HEK293 (cell line): ENCODE measurements at regions not wholly inside any gene's neighbourhood (a gene's known extent, or its start where the extent isn't known, plus 50 kb on each side); places are given as distances from the start of the nearest gene placed in this dataset.

Experiments used
- KLF16 ChIP-seq: fragments of 450-650 bp; formaldehyde crosslinking; IDR thresholded peaks from 2 replicates; pipeline ENCODE4 v1.5.1; 2017; ENCODE audit warnings: missing biosample characterization, missing genetic modification characterization
- KLF9 ChIP-seq: fragments of 450-650 bp; formaldehyde crosslinking; IDR thresholded peaks from 2 replicates; pipeline ENCODE4 v1.5.1; 2016; ENCODE audit warnings: missing biosample characterization, missing genetic modification characterization, low read depth
- RBAK ChIP-seq: fragments of 450-650 bp; formaldehyde crosslinking; IDR thresholded peaks from 2 replicates; pipeline ENCODE4 v1.5.1; 2016; ENCODE audit warnings: missing biosample characterization, missing genetic modification characterization
- ZNF140 ChIP-seq: fragments of 450-650 bp; formaldehyde crosslinking; IDR thresholded peaks from 2 replicates; pipeline ENCODE4 v1.5.1; 2016; ENCODE audit warnings: missing biosample characterization, missing genetic modification characterization
- ZNF211 ChIP-seq: fragments of 450-650 bp; formaldehyde crosslinking; IDR thresholded peaks from 2 replicates; pipeline ENCODE4 v1.5.1; 2016; ENCODE audit warnings: low read depth, missing biosample characterization, missing genetic modification characterization
- ZNF423 ChIP-seq: fragments of 450-650 bp; formaldehyde crosslinking; IDR thresholded peaks from 2 replicates; pipeline ENCODE4 v1.5.1; 2016; ENCODE audit warnings: missing biosample characterization, missing genetic modification characterization
- ZNF521 ChIP-seq: fragments of 450-650 bp; formaldehyde crosslinking; IDR thresholded peaks from 2 replicates; pipeline ENCODE4 v1.5.1; 2017; ENCODE audit warnings: missing biosample characterization, mild to moderate bottlenecking, missing genetic modification characterization
- ZNF585B ChIP-seq: fragments of 450-650 bp; formaldehyde crosslinking; IDR thresholded peaks from 2 replicates; pipeline ENCODE4 v1.5.1; 2016; ENCODE audit warnings: missing biosample characterization, missing genetic modification characterization
- TF ChIP-seq, protein P1 (sequence below): fragments of 450-650 bp; formaldehyde crosslinking; IDR thresholded peaks from 2 replicates; pipeline ENCODE4 v1.5.1; 2016; ENCODE audit warnings: missing biosample characterization, missing genetic modification characterization
- TF ChIP-seq, protein P2 (sequence below): fragments of 450-650 bp; formaldehyde crosslinking; IDR thresholded peaks from 2 replicates; pipeline ENCODE4 v1.5.1; 2016; ENCODE audit warnings: missing biosample characterization, missing genetic modification characterization
- TF ChIP-seq, protein P3 (sequence below): fragments of 450-650 bp; formaldehyde crosslinking; IDR thresholded peaks from 2 replicates; pipeline ENCODE4 v1.5.1; 2016; ENCODE audit warnings: missing biosample characterization, missing genetic modification characterization
- TF ChIP-seq, protein P4 (sequence below): sonication (generic); formaldehyde crosslinking; IDR thresholded peaks from 2 replicates; pipeline ENCODE4 v1.8.1; 2022; ENCODE audit warnings: mild to moderate bottlenecking, moderate library complexity, missing genetic modification reagents
- TF ChIP-seq, protein P5 (sequence below): fragments of 450-650 bp; formaldehyde crosslinking; IDR thresholded peaks from 2 replicates; pipeline ENCODE4 v1.5.1; 2016; ENCODE audit warnings: missing biosample characterization, missing genetic modification characterization

DNA sequence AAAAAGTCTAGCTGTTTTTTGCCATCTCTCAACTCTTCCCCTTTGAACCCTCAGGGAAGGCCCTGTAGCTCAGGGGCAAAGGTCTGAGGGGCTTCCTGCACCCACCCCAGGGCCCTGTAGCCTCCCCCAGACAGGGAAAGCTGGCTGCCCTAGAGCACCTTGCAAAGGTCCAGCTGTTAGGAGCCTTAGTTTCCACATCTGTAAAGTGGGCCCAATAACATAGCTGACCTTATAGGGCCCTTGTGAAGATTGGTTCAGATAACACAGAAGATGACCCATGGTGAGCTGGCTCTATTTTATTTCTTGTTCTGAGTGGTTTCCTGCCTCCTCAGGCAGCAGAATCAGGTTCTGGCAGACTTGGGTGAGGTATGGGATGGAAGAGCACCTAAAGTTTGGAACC lies 55.2 kb upstream of the SMAD6 start:
- TF ChIP-seq, protein P1, sequence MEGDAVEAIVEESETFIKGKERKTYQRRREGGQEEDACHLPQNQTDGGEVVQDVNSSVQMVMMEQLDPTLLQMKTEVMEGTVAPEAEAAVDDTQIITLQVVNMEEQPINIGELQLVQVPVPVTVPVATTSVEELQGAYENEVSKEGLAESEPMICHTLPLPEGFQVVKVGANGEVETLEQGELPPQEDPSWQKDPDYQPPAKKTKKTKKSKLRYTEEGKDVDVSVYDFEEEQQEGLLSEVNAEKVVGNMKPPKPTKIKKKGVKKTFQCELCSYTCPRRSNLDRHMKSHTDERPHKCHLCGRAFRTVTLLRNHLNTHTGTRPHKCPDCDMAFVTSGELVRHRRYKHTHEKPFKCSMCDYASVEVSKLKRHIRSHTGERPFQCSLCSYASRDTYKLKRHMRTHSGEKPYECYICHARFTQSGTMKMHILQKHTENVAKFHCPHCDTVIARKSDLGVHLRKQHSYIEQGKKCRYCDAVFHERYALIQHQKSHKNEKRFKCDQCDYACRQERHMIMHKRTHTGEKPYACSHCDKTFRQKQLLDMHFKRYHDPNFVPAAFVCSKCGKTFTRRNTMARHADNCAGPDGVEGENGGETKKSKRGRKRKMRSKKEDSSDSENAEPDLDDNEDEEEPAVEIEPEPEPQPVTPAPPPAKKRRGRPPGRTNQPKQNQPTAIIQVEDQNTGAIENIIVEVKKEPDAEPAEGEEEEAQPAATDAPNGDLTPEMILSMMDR (tag by site-specific recombination) = no peak
- TF ChIP-seq, protein P2, sequence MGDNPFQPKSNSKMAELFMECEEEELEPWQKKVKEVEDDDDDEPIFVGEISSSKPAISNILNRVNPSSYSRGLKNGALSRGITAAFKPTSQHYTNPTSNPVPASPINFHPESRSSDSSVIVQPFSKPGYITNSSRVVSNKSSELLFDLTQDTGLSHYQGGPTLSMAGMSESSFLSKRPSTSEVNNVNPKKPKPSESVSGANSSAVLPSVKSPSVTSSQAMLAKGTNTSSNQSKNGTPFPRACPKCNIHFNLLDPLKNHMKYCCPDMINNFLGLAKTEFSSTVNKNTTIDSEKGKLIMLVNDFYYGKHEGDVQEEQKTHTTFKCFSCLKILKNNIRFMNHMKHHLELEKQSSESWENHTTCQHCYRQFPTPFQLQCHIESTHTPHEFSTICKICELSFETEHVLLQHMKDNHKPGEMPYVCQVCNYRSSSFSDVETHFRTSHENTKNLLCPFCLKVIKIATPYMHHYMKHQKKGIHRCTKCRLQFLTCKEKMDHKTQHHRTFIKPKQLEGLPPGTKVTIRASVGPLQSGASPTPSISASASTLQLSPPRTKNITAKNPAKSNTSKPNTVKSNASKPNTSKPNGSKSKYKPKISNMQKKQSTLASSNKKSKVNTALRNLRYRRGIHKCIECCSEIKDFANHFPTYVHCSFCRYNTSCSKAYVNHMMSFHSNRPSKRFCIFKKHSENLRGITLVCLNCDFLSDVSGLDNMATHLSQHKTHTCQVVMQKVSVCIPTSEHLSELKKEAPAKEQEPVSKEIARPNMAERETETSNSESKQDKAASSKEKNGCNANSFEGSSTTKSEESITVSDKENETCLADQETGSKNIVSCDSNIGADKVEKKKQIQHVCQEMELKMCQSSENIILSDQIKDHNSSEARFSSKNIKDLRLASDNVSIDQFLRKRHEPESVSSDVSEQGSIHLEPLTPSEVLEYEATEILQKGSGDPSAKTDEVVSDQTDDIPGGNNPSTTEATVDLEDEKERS (tag by site-specific recombination) = no peak
- TF ChIP-seq RBAK (tag by site-specific recombination) (no peak), ZNF211 (no peak), KLF16 (tag by site-specific recombination) (no peak), ZNF140 (tag by site-specific recombination) (no peak), KLF9 (tag by site-specific recombination) (no peak), ZNF585B (tag by site-specific recombination) (no peak), ZNF423 (tag by site-specific recombination) (no peak), ZNF521 (tag by site-specific recombination) (no peak)
- TF ChIP-seq, protein P3, sequence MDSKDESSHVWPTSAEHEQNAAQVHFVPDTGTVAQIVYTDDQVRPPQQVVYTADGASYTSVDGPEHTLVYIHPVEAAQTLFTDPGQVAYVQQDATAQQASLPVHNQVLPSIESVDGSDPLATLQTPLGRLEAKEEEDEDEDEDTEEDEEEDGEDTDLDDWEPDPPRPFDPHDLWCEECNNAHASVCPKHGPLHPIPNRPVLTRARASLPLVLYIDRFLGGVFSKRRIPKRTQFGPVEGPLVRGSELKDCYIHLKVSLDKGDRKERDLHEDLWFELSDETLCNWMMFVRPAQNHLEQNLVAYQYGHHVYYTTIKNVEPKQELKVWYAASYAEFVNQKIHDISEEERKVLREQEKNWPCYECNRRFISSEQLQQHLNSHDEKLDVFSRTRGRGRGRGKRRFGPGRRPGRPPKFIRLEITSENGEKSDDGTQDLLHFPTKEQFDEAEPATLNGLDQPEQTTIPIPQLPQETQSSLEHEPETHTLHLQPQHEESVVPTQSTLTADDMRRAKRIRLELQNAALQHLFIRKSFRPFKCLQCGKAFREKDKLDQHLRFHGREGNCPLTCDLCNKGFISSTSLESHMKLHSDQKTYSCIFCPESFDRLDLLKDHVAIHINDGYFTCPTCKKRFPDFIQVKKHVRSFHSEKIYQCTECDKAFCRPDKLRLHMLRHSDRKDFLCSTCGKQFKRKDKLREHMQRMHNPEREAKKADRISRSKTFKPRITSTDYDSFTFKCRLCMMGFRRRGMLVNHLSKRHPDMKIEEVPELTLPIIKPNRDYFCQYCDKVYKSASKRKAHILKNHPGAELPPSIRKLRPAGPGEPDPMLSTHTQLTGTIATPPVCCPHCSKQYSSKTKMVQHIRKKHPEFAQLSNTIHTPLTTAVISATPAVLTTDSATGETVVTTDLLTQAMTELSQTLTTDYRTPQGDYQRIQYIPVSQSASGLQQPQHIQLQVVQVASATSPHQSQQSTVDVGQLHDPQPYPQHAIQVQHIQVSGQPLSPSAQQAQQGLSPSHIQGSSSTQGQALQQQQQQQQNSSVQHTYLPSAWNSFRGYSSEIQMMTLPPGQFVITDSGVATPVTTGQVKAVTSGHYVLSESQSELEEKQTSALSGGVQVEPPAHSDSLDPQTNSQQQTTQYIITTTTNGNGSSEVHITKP = no peak
- TF ChIP-seq, protein P4, sequence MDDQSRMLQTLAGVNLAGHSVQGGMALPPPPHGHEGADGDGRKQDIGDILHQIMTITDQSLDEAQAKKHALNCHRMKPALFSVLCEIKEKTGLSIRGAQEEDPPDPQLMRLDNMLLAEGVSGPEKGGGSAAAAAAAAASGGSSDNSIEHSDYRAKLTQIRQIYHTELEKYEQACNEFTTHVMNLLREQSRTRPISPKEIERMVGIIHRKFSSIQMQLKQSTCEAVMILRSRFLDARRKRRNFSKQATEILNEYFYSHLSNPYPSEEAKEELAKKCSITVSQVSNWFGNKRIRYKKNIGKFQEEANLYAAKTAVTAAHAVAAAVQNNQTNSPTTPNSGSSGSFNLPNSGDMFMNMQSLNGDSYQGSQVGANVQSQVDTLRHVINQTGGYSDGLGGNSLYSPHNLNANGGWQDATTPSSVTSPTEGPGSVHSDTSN = no peak
- TF ChIP-seq, protein P5, sequence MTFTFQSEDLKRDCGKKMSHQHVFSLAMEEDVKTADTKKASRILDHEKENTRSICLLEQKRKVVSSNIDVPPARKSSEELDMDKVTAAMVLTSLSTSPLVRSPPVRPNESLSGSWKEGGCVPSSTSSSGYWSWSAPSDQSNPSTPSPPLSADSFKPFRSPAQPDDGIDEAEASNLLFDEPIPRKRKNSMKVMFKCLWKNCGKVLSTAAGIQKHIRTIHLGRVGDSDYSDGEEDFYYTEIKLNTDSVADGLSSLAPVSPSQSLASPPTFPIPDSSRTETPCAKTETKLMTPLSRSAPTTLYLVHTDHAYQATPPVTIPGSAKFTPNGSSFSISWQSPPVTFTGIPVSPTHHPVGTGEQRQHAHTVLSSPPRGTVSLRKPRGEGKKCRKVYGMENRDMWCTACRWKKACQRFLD (tag by site-specific recombination) = no peak
